SH-SY5Y (cell line): ENCODE measurements at regions not wholly inside any gene's neighbourhood (a gene's known extent, or its start where the extent isn't known, plus 50 kb on each side); places are given as distances from the start of the nearest gene placed in this dataset.

ENCODE experiments used
- GATA2 ChIP-seq: IDR thresholded peaks from 2 replicates; pipeline ENCODE4 v1.6.1; 2011; ENCODE audit warnings: mild to moderate bottlenecking, low read depth, low read length
- GATA3 ChIP-seq: IDR thresholded peaks from 2 replicates; pipeline ENCODE4 v1.6.1; 2011; ENCODE audit warnings: low read depth, mild to moderate bottlenecking, low read length, moderate library complexity

DNA sequence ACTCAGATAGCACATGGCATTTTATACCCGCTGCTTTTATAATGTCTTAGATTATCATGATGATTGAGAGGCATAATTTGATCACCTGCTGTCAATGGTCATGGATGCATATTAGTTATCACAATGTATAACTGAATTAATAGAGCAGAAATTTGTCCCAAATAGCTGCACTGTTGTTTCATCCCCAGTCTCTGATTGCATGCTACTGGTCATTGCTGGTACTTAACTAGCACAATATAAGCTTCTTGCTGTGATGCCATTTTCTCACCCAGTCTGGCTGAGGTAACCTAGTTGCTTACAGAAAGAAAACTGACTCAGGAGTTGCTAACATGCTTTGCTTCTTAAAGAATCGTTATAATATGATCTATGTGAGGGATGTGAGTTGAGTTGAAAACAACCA lies 76.8 kb upstream of the PLEKHA5 start:
- TF ChIP-seq GATA3 (no peak), GATA2 (no peak)
